GM10266 (cell line): ENCODE measurements at regions not wholly inside any gene's neighbourhood (a gene's known extent, or its start where the extent isn't known, plus 50 kb on each side); places are given as distances from the start of the nearest gene placed in this dataset.

Experiments used
- DNase-seq: peaks from one replicate; pipeline ENCODE4 v3.0.0; 2012; ENCODE audit errors: extremely low spot score
- CTCF ChIP-seq: IDR thresholded peaks from 2 replicates; pipeline ENCODE4 v1.5.1; 2012; ENCODE audit warnings: mild to moderate bottlenecking, low read depth; ENCODE audit not compliant: control insufficient read depth, insufficient read depth; ENCODE audit errors: missing control alignments

- DNase-seq: no peak
- TF ChIP-seq CTCF: no peak
These were observed 83.1 kb upstream of the SLC4A7 start for GRCh38 chr3:27567251-27567650.

- no peak for DNase-seq
- no peak for TF ChIP-seq CTCF
These were observed 81.1 kb upstream of the SLC4A7 start for GRCh38 chr3:27565201-27565852.

DNA sequence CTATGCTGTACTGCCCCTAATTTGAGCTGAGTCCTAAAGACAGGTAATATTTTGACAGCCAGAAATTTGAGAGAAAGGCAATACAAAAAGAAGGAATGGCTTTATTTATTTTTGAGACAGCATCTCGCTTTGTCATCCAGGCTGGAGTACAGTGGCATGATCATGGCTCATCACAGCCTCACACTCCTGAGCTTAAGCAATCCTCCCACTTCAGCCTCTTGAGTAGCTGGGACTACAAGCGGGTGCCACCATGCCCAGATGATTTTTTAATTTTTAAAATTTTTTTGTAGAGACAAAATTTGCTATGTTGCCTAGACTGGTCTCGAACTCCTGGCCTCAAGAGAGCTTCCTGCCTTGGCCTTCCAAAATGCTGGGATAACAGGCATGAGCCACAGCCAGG is 77.4 kb upstream of the SLC4A7 start:
- no peak for DNase-seq
- no peak for TF ChIP-seq CTCF

GRCh38 chr3:27560484-27561056 is 76.4 kb upstream of the SLC4A7 start:
- TF ChIP-seq CTCF: no peak
- DNase-seq: no peak

DNA sequence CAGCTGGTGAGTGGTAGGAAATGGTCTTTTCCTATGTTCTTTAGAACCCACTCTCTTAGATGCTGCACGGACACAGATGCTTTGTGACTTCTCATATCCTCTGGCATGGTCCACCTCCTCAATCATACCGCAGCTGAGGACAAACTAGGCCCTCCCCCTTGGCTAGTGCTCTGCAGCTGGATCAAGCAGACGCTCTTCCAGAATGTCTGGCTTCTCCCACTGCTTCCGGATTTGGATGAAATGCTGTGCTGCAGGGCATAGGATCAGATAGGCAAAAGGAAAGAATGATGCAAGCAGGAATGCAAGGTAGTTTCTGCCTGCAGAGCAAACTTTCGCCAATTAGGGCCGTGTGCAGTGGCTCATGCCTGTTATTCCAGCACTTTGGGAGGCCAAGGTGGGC is 75.7 kb upstream of the SLC4A7 start:
- no peak for TF ChIP-seq CTCF

DNA sequence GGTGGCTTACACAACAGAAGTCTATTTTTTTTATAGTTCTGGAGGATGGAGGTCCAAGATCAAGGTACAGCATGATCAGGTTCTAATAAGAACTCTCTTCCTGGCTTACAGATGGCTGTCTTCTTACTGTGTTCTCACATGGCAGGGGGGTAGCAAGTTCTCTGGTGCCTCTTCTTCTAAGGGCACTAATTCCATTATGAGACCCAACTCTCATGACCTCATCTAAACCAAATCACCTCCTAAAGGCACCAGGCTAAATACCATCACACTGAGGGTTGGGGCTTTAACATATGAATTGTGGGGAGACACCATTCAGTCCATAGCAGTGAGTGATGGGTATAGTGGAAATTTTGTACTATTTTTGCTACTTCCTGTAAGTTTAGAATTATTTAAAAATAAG is 75.2 kb upstream of the SLC4A7 start:
- DNase-seq: no peak
- TF ChIP-seq CTCF: no peak

More for the DNA sequence above, 75.7 kb upstream of the SLC4A7 start:
- DNase-seq: no peak

DNA sequence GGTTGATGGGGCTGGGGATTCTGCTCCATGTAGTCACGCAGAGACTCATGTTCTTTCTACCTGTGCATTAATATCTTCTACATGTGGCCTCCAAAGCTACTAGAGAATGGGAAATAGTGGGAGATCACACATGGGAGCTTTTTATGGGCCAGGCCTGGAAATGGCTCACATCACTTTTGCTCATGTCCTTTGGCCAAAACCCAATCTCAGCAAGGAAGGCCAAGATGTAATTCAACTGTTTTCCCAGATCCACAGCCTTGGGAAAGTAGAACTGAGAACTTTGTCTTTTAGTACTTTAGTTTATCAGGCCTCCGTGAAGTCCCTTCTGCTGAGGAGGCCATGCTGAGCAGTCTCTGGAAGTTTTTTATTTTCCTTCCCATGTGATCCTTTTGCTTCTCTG is 73.2 kb upstream of the SLC4A7 start:
- DNase-seq: no peak
- no peak for TF ChIP-seq CTCF
